IMR-90 (cell line): ENCODE measurements at regions not wholly inside any gene's neighbourhood (a gene's known extent, or its start where the extent isn't known, plus 50 kb on each side); places are given as distances from the start of the nearest gene placed in this dataset.

Experiments
- ATAC-seq: fragments of 200-7000 bp; cut with Tn5 transposase; 2 replicates; pipeline ENCODE4 v1.9.1; 2020; ENCODE audit warnings: low read depth, mild to moderate bottlenecking, moderate library complexity
- BruUV-seq: library from RNA; stranded (reverse); fragments of 400-500 nt; replicated peaks from 2 replicates; lab custom pipeline; 2021; lab: Mats Ljungman, UMichigan
- CTCF ChIA-PET: fragments of 300-600 bp; formaldehyde crosslinking; extraction: SDS; loops from one replicate; lab custom pipeline; 2021; ENCODE audit warnings: antibody characterized with exemption; lab: Yijun Ruan, JAX
- POLR2A ChIA-PET: fragments of 300-600 bp; sonication (Branson Sonifier 250); formaldehyde crosslinking; loops from one replicate; lab custom pipeline; 2022; ENCODE audit warnings: antibody characterized with exemption; ENCODE audit not compliant: unreplicated experiment; lab: Charles Lee
- DNase-seq: peaks from one replicate; pipeline ENCODE4 v3.0.0; 2013
- H2AFZ ChIP-seq: replicated peaks from 2 replicates; pipeline ENCODE3; 2013; ENCODE audit warnings: low read length, mild to moderate bottlenecking; ENCODE audit not compliant: poor library complexity
- H2AK5ac ChIP-seq: 2 replicates; pipeline ENCODE4 v1.6.1; 2013; ENCODE audit warnings: low read depth, low read length, inconsistent platforms
- H2AK9ac ChIP-seq: replicated peaks from 2 replicates; pipeline ENCODE3; 2013; ENCODE audit warnings: mild to moderate bottlenecking, low read depth, low read length, moderate library complexity; ENCODE audit not compliant: poor library complexity
- H2BK120ac ChIP-seq: 2 replicates; pipeline ENCODE4 v1.6.1; 2013; ENCODE audit warnings: low read depth, low read length, inconsistent platforms
- H2BK15ac ChIP-seq: 3 replicates; pipeline ENCODE4 v1.6.1; 2013; ENCODE audit warnings: low read depth, low read length, inconsistent platforms
- H2BK20ac ChIP-seq: 2 replicates; pipeline ENCODE4 v1.6.1; 2013; ENCODE audit warnings: low read depth, mild to moderate bottlenecking, inconsistent platforms, low read length, moderate library complexity
- H2BK5ac ChIP-seq: 2 replicates; pipeline ENCODE4 v1.6.1; 2013; ENCODE audit warnings: mild to moderate bottlenecking, low read depth, low read length, inconsistent platforms; ENCODE audit not compliant: poor library complexity, severe bottlenecking
- H3K14ac ChIP-seq: replicated peaks from 2 replicates; pipeline ENCODE4 v1.6.1; 2013; ENCODE audit warnings: low read depth, low read length, inconsistent platforms
- H3K18ac ChIP-seq: 2 replicates; pipeline ENCODE4 v1.6.1; 2013; ENCODE audit warnings: low read depth, low read length, control low read depth
- H3K23ac ChIP-seq: 2 replicates; pipeline ENCODE4 v1.6.1; 2013; ENCODE audit warnings: low read depth, low read length, inconsistent platforms
- H3K27ac ChIP-seq: 2 replicates; pipeline ENCODE4 v1.5.1; 2013; ENCODE audit warnings: mild to moderate bottlenecking, control low read depth, low read length; ENCODE audit not compliant: insufficient read depth
- H3K27me3 ChIP-seq: 2 replicates; pipeline ENCODE4 v1.6.1; 2013; ENCODE audit warnings: low read length; ENCODE audit not compliant: control insufficient read depth, insufficient read depth
- H3K36me3 ChIP-seq: 2 replicates; pipeline ENCODE4 v1.6.1; 2013; ENCODE audit warnings: low read length, mixed read lengths; ENCODE audit not compliant: control insufficient read depth, insufficient read depth
- H3K4ac ChIP-seq: 2 replicates; pipeline ENCODE4 v1.6.1; 2013; ENCODE audit warnings: low read depth, low read length, inconsistent platforms
- H3K4me1 ChIP-seq: 2 replicates; pipeline ENCODE4 v1.6.1; 2013; ENCODE audit warnings: low read length, mixed read lengths; ENCODE audit not compliant: control insufficient read depth, insufficient read depth
- H3K4me2 ChIP-seq: 2 replicates; pipeline ENCODE4 v1.6.1; 2013; ENCODE audit warnings: low read depth, mild to moderate bottlenecking, control low read depth, low read length, moderate library complexity
- H3K4me3 ChIP-seq: 2 replicates; pipeline ENCODE4 v1.5.1; 2013; ENCODE audit warnings: low read depth, mild to moderate bottlenecking, control low read depth, low read length, moderate library complexity; ENCODE audit not compliant: insufficient read depth
- H3K56ac ChIP-seq: 2 replicates; pipeline ENCODE4 v1.6.1; 2013; ENCODE audit warnings: low read length, inconsistent platforms; ENCODE audit not compliant: insufficient read depth; ENCODE audit errors: extremely low read depth
- H3K79me1 ChIP-seq, 2 experiments: 2 replicates each; pipeline ENCODE4 v1.6.1; 2013; ENCODE audit warnings: low read length in 2 of 2, inconsistent platforms in 1 of 2, low read depth in 1 of 2
- H3K9ac ChIP-seq: 2 replicates; pipeline ENCODE4 v1.6.1; 2013; ENCODE audit warnings: low read depth, low read length, control low read depth
- H3K9me1 ChIP-seq: 2 replicates; pipeline ENCODE4 v1.6.1; 2013; ENCODE audit warnings: low read length, inconsistent platforms; ENCODE audit not compliant: insufficient read depth
- H3K9me3 ChIP-seq: 2 replicates; pipeline ENCODE4 v1.6.1; 2013; ENCODE audit warnings: low read length; ENCODE audit not compliant: control insufficient read depth, insufficient read depth
- H4K20me1 ChIP-seq: 2 replicates; pipeline ENCODE4 v1.6.1; 2013; ENCODE audit warnings: low read length, inconsistent platforms; ENCODE audit not compliant: insufficient read depth
- H4K5ac ChIP-seq: 2 replicates; pipeline ENCODE4 v1.6.1; 2013; ENCODE audit warnings: mild to moderate bottlenecking, low read depth, low read length, control low read depth
- H4K8ac ChIP-seq, 2 experiments: 2 replicates each; pipeline ENCODE4 v1.6.1; 2013; ENCODE audit warnings: low read depth in 2 of 2, low read length in 2 of 2, control low read depth in 1 of 2, inconsistent platforms in 1 of 2
- H4K91ac ChIP-seq: 2 replicates; pipeline ENCODE4 v1.6.1; 2013; ENCODE audit warnings: low read depth, low read length, inconsistent platforms; ENCODE audit not compliant: insufficient read depth
- BHLHE40 ChIP-seq: fragments of 150-350 bp; IDR thresholded peaks from 2 replicates; pipeline ENCODE4 v1.6.1; 2016; ENCODE audit warnings: mild to moderate bottlenecking, low read depth, low read length
- CEBPB ChIP-seq: IDR thresholded peaks from 2 replicates; pipeline ENCODE4 v1.6.1; 2012; ENCODE audit warnings: low read depth, low read length, improper control_type of control experiment
- CHD1 ChIP-seq: IDR thresholded peaks from 2 replicates; pipeline ENCODE4 v1.6.1; 2012; ENCODE audit warnings: low read depth, low read length, improper control_type of control experiment
- ELK1 ChIP-seq: fragments of 150-350 bp; IDR thresholded peaks from 2 replicates; pipeline ENCODE4 v1.6.1; 2016; ENCODE audit warnings: low read depth, mild to moderate bottlenecking, low read length, moderate library complexity, borderline replicate concordance
- FOS ChIP-seq: fragments of 150-350 bp; IDR thresholded peaks from 2 replicates; pipeline ENCODE4 v1.6.1; 2016; ENCODE audit warnings: low read depth, low read length
- MAFK ChIP-seq: IDR thresholded peaks from 2 replicates; pipeline ENCODE4 v1.6.1; 2012; ENCODE audit warnings: low read depth, low read length, improper control_type of control experiment
- POLR2A ChIP-seq: IDR thresholded peaks from 2 replicates; pipeline ENCODE4 v1.6.1; 2012; ENCODE audit warnings: mild to moderate bottlenecking, low read depth, low read length
- SMC3 ChIP-seq: fragments of 150-350 bp; IDR thresholded peaks from 2 replicates; pipeline ENCODE4 v1.6.1; 2016; ENCODE audit warnings: low read depth, mild to moderate bottlenecking, antibody characterized with exemption, low read length, moderate library complexity
- USF2 ChIP-seq: fragments of 150-350 bp; IDR thresholded peaks from 2 replicates; pipeline ENCODE4 v1.6.1; 2017; ENCODE audit warnings: mild to moderate bottlenecking, antibody characterized with exemption, low read length, low read depth
- WGBS, 2 experiments: methylation state at CpG; one replicate each; pipeline versions ENCODE4 v1.1.5 to v1.1.7; 2013; ENCODE audit warnings: missing lambda C conversion rate in 2 of 2; ENCODE audit not compliant: insufficient read length in 1 of 2; ENCODE audit errors: extremely low coverage in 2 of 2; 5-methylcytosine and 5-hydroxymethylcytosine counted together
- dilution Hi-C: fragments of 300-500 bp; cut with HindIII; formaldehyde crosslinking; loops from one replicate; pipeline ENCODE4 v1.14.3; 2018; ENCODE audit warnings: low sequenced_read_pairs; ENCODE audit not compliant: unreplicated experiment
- in situ Hi-C: fragments of 300-500 bp; cut with MboI; formaldehyde crosslinking; loops from 3 replicates; pipeline ENCODE4 v1.14.3; 2019; ENCODE audit warnings: low sequenced_read_pairs, inconsistent platforms, mixed read lengths
- intact Hi-C: fragments of 100-400 bp; cut with micrococcal nuclease; formaldehyde crosslinking; loops from 2 replicates; pipeline ENCODE4 v1.10.0; 2022

- Histone ChIP-seq H3K4me1 (no peaks in the 10 kb centered on the region), H3K18ac (no peak overlapping the region), H2AFZ (no peak overlapping the region), H3K9me3 (no peaks in the 10 kb centered on the region), H4K20me1 (no peaks in the 10 kb centered on the region), H2BK15ac (no peak overlapping the region), H2BK5ac (no peak overlapping the region), H3K4me2 (no peak overlapping the region), H4K8ac (no peak overlapping the region), H3K79me1 (no peaks in the 10 kb centered on the region), H3K4ac (no peak overlapping the region), H2AK5ac (no peak overlapping the region), H4K5ac (no peak overlapping the region), H3K27me3 (no peaks in the 10 kb centered on the region), H3K23ac (no peak overlapping the region), H3K36me3 (no peaks in the 10 kb centered on the region), H3K27ac (no peak overlapping the region), H2BK120ac (no peak overlapping the region), H2AK9ac (no peak overlapping the region), H3K56ac (no peak overlapping the region), H3K4me3 (no peak overlapping the region), H3K14ac (no peak overlapping the region), H2BK20ac (no peak overlapping the region), H4K91ac (no peak overlapping the region), H3K9ac (no peak overlapping the region), H3K9me1 (no peaks in the 10 kb centered on the region)
- dilution Hi-C loops = no loop called here
- ChIA-PET CTCF (no interaction called here), POLR2A (no interaction called here)
- intact Hi-C loops = no loop called here
- no CpG with 5 or more reads among the region's 2 CpGs for WGBS, 2 experiments
- BruUV-seq = no TSS peak
- TF ChIP-seq ELK1 (no peak), MAFK (no peak), FOS (no peak), CEBPB (no peak), POLR2A (no peak), BHLHE40 (no peak), SMC3 (no peak), USF2 (no peak), CHD1 (no peak)
- DNase-seq = no peak
- in situ Hi-C loops = no loop called here
- no peak for ATAC-seq
These were observed 711.6 kb upstream of the SLITRK6 start for GRCh38 chr13:86510792-86511191.
